Activated naive CD4-positive, alpha-beta T cell treated with anti-CD3 and anti-CD28 coated beads, Interleukin-2, amount 10 ng/mL, durations not matched to agents 7 days and 5 days (primary cell): ENCODE measurements at regions not wholly inside any gene's neighbourhood (a gene's known extent, or its start where the extent isn't known, plus 50 kb on each side); places are given as distances from the start of the nearest gene placed in this dataset.

Experiments used
- CTCF ChIA-PET: fragments of 350-600 bp; sonication (Branson Sonifier 250); formaldehyde crosslinking; loops from one replicate; lab custom pipeline; 2021; ENCODE audit warnings: antibody characterized with exemption; lab: Charles Lee
- DNase-seq: peaks from one replicate; pipeline ENCODE4 v3.0.0-alpha.2; 2020
- H3K27ac Mint-ChIP-seq: one replicate; pipeline ENCODE4 v1.8.0; 2021; ENCODE audit warnings: mild to moderate bottlenecking, moderate library complexity, mixed read lengths
- H3K27me3 Mint-ChIP-seq: one replicate; pipeline ENCODE4 v1.8.0; 2021; ENCODE audit warnings: mild to moderate bottlenecking, mixed read lengths
- H3K36me3 Mint-ChIP-seq: one replicate; pipeline ENCODE4 v1.8.0; 2021; ENCODE audit warnings: mixed read lengths
- H3K4me1 Mint-ChIP-seq: one replicate; pipeline ENCODE4 v1.8.0; 2021; ENCODE audit warnings: mixed read lengths
- H3K4me3 Mint-ChIP-seq: one replicate; pipeline ENCODE4 v1.8.0; 2021; ENCODE audit warnings: mild to moderate bottlenecking, moderate library complexity, mixed read lengths
- H3K9me3 Mint-ChIP-seq: one replicate; pipeline ENCODE4 v1.8.0; 2021; ENCODE audit warnings: mixed read lengths

DNA sequence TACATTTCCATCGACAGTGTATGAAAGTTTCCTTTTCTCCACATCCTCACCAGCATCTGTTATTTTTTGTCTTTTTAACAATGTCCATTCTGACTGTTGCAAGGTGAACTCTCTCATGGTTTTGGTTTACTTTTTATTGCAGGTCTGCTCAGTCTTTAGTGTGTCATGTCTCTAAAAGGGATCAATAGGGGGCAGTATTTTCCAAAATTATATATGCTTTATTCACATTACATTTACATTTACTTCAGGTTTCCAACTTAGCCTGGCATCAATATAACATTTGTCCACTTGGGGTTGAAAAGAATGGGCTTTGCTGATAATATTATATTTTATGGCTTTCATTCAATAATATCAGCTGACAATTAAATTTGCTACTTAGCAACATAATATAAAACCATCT is 265.0 kb upstream of the SLITRK2 start:
- H3K9me3 Mint-ChIP-seq, result no peaks in the 10 kb centered on the region
- H3K4me1 Mint-ChIP-seq, result no peaks in the 10 kb centered on the region
- CTCF ChIA-PET, result no interaction called here
- H3K36me3 Mint-ChIP-seq, result no peaks in the 10 kb centered on the region
- no peaks in the 10 kb centered on the region for H3K27me3 Mint-ChIP-seq
- no peak overlapping the region for H3K4me3 Mint-ChIP-seq
- no peak for DNase-seq
- H3K27ac Mint-ChIP-seq, result no peak overlapping the region

DNA sequence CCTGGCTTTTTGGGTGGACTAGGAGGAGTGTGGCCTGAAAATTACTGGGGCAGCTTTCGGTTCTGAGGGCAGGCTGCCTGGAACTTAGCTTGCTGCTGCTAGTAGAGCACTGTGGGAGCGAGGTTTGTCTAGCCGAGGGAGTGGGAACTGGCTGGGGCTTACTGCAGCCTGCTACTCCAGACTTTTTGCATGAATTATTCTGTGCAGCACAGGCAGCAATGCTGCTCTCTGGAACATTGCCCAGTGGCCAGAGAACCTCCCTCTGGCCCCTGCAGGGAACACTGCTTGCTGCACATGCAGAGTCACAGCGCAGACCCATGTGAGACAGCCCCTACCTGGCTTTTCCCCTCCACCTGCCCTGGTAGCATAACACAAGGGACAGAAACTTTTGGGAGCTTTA is 263.9 kb upstream of the SLITRK2 start:
- Mint-ChIP-seq H3K9me3 (no peaks in the 10 kb centered on the region), H3K36me3 (no peaks in the 10 kb centered on the region), H3K27ac (no peak overlapping the region), H3K27me3 (no peaks in the 10 kb centered on the region), H3K4me1 (no peaks in the 10 kb centered on the region), H3K4me3 (no peak overlapping the region)
- CTCF ChIA-PET, result no interaction called here
- no peak for DNase-seq

DNA sequence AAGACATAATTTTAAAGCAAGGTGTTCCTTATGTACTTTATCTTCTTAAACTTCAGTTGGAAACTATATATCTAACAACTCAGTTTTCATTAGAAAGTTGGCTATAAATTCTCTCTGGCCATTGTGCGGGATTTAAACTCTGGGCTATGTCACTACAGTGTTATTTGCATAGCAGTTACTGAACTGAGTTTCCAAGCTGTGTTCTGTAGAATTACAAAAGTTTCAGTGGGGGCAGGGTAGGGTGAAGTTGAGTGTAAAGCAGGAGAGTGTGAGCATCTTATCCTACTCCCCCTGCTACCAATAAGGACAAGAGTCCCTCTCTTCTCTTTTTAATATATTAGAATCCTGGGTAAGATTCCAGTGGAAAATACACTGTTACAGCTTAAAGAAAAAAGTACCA is 254.5 kb upstream of the SLITRK2 start:
- no peak overlapping the region for H3K27ac Mint-ChIP-seq
- H3K4me3 Mint-ChIP-seq, result no peak overlapping the region
- no peaks in the 10 kb centered on the region for H3K4me1 Mint-ChIP-seq
- CTCF ChIA-PET, result no interaction called here
- H3K9me3 Mint-ChIP-seq, result no peaks in the 10 kb centered on the region
- H3K36me3 Mint-ChIP-seq, result no peaks in the 10 kb centered on the region
- no peaks in the 10 kb centered on the region for H3K27me3 Mint-ChIP-seq
- no peak for DNase-seq

DNA sequence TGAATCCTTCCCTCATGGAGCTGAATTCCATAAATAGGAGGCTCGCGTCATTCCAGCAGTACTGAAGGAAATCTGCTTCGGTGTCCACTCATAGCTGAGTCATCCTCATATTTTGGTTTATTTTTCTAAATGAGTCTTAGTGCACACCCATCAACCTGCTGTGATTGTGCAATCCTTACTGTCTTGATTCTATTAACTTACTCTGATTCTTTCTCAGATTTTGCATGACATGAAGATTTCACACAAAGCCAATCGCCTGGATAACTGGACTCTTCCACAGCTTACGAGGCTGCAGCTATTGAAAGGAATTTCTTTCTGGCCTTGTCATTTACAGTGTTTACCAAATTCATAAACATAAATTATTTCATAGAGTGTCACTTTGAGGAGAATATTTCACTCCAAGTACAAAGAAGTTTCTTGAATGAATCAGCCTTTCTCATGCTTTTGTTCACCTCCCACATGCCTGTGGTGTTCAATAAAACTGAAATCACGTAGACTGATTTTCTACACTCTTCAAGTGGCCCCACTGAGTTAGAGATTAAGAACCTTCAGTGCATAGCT is 207.6 kb upstream of the SLITRK2 start:
- Mint-ChIP-seq H3K27me3 (no peaks in the 10 kb centered on the region), H3K4me1 (no peaks in the 10 kb centered on the region), H3K4me3 (no peak overlapping the region), H3K9me3 (peaks cover 2% of the 10 kb centered on the region), H3K36me3 (no peaks in the 10 kb centered on the region), H3K27ac (no peak overlapping the region)
- CTCF ChIA-PET, result no interaction called here
- DNase-seq, result no peak

DNA sequence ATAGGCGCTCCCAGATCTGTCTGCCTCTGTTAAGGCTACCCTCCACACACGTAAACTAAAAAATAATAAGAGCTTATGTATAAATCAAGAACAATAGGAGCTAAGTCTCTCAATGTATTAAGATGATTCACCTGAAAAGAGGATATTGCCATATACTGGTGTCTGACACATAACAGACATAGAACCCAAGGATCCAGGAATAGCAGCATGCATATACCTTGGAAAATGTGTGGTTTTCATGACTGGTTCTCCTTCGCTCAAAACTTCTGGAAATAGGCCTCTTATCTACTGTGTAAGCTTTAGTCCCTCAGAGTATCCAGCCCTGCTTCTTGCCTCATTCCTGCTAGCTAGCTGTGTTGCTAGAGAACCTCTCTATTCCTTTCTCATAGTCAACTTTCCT is 203.7 kb upstream of the SLITRK2 start:
- no peaks in the 10 kb centered on the region for H3K27me3 Mint-ChIP-seq
- CTCF ChIA-PET, result no interaction called here

GRCh38 chrX:145620666-145621065 is 197.0 kb upstream of the SLITRK2 start:
- no peak for DNase-seq
- no peak overlapping the region for H3K4me3 Mint-ChIP-seq
- H3K9me3 Mint-ChIP-seq, result peaks cover 6% of the 10 kb centered on the region
- no peak overlapping the region for H3K27ac Mint-ChIP-seq
- no peaks in the 10 kb centered on the region for H3K4me1 Mint-ChIP-seq
- no peaks in the 10 kb centered on the region for H3K36me3 Mint-ChIP-seq
- CTCF ChIA-PET, result no interaction called here
- H3K27me3 Mint-ChIP-seq, result no peaks in the 10 kb centered on the region

More for the DNA sequence above, 203.7 kb upstream of the SLITRK2 start:
- Mint-ChIP-seq H3K4me3 (no peak overlapping the region), H3K27ac (no peak overlapping the region), H3K9me3 (peaks cover 6% of the 10 kb centered on the region), H3K4me1 (no peaks in the 10 kb centered on the region), H3K36me3 (no peaks in the 10 kb centered on the region)
- DNase-seq, result no peak

GRCh38 chrX:145623453-145623852 is 194.2 kb upstream of the SLITRK2 start:
- Mint-ChIP-seq H3K36me3 (no peaks in the 10 kb centered on the region), H3K4me3 (no peak overlapping the region), H3K27me3 (no peaks in the 10 kb centered on the region), H3K27ac (no peak overlapping the region), H3K9me3 (no peaks in the 10 kb centered on the region), H3K4me1 (no peaks in the 10 kb centered on the region)
- DNase-seq, result no peak
- CTCF ChIA-PET, result no interaction called here

DNA sequence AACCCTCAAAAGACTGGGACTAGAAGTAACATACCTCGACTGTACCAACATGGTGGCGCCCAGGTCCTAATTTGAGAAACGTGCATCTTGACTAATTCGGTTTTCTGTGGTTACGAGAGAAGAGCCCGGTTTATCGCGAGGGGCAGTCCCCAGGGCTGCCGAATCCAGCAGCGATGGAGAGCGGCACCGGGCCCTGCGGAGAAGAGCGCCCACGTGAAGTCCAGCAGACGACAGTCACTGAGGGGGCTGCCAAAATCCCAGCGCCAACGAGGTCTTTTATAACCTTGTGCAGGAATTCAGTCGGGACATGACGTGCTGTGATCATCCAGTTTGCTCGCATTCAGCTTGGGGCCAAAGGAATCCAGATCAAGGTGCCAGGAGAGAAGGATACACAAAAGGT is 187.5 kb upstream of the SLITRK2 start:
- DNase-seq, result no peak
- Mint-ChIP-seq H3K9me3 (no peaks in the 10 kb centered on the region), H3K36me3 (no peaks in the 10 kb centered on the region), H3K4me3 (no peak overlapping the region), H3K27me3 (no peaks in the 10 kb centered on the region), H3K27ac (no peak overlapping the region), H3K4me1 (no peaks in the 10 kb centered on the region)
- CTCF ChIA-PET, result no interaction called here

GRCh38 chrX:145630806-145631435 is 186.7 kb upstream of the SLITRK2 start:
- no peaks in the 10 kb centered on the region for H3K4me1 Mint-ChIP-seq
- H3K36me3 Mint-ChIP-seq, result no peaks in the 10 kb centered on the region
- CTCF ChIA-PET, result no interaction called here
- no peaks in the 10 kb centered on the region for H3K9me3 Mint-ChIP-seq
- no peak overlapping the region for H3K4me3 Mint-ChIP-seq
- H3K27ac Mint-ChIP-seq, result no peak overlapping the region
- no peaks in the 10 kb centered on the region for H3K27me3 Mint-ChIP-seq
- no peak for DNase-seq

DNA sequence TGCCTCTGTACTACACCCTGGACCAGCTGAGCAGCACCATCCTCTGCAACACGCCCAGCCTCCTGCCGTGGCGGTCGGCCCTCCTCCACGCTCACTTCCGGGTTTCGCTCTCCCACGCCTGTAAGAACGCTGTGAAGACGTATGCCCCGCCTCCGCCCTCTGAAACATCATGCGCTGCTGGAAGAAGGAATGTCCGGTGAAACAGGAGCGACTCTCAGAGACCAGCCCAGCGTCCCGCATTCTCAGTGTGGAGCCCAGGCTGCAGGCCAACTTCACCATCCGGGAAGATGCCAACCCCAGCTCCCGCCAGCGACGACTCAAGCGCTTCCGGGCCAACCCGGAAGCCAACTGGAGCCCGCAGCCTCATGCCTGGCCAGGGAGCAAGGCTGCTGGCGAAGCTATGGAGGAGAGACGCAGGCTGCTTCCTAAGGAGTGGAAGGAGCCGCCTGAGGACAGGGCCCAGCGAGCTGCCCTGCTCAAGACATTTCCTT is 186.1 kb upstream of the SLITRK2 start:
- no peaks in the 10 kb centered on the region for H3K4me1 Mint-ChIP-seq
- DNase-seq, result no peak
- H3K27me3 Mint-ChIP-seq, result no peaks in the 10 kb centered on the region
- H3K27ac Mint-ChIP-seq, result no peak overlapping the region
- CTCF ChIA-PET, result no interaction called here
- H3K4me3 Mint-ChIP-seq, result no peak overlapping the region
- no peaks in the 10 kb centered on the region for H3K36me3 Mint-ChIP-seq
- H3K9me3 Mint-ChIP-seq, result no peaks in the 10 kb centered on the region

DNA sequence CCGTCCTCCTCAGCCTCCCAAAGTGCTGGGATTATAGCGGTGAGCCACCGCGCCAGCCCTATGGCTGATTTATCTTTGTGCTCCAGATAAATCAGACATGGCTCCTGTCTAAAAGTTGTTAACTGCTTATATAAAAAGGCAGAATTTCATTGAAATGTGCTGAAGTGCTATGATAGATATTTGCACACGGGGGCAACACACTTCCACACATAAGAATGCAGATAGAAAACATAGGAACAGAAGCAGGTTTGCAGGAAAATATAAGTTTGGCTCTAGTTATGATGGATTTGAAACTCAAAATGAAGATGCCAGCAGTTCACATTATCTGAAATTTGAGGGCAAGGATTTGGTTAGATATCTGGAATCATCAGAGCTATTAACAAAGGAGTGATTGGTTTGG is 163.1 kb upstream of the SLITRK2 start:
- DNase-seq, result no peak
- H3K36me3 Mint-ChIP-seq, result no peaks in the 10 kb centered on the region
- no peaks in the 10 kb centered on the region for H3K4me1 Mint-ChIP-seq
- no peaks in the 10 kb centered on the region for H3K27me3 Mint-ChIP-seq
- no peaks in the 10 kb centered on the region for H3K9me3 Mint-ChIP-seq
- CTCF ChIA-PET, result no interaction called here
- no peak overlapping the region for H3K4me3 Mint-ChIP-seq
- no peak overlapping the region for H3K27ac Mint-ChIP-seq

- CTCF ChIA-PET, result no interaction called here
- H3K36me3 Mint-ChIP-seq, result no peaks in the 10 kb centered on the region
- no peaks in the 10 kb centered on the region for H3K27me3 Mint-ChIP-seq
- no peak overlapping the region for H3K4me3 Mint-ChIP-seq
- no peak for DNase-seq
- H3K27ac Mint-ChIP-seq, result no peak overlapping the region
- H3K4me1 Mint-ChIP-seq, result no peaks in the 10 kb centered on the region
- peaks cover 8% of the 10 kb centered on the region for H3K9me3 Mint-ChIP-seq
These were observed 143.8 kb upstream of the SLITRK2 start for GRCh38 chrX:145673841-145674240.

GRCh38 chrX:145677109-145677817 is 140.4 kb upstream of the SLITRK2 start:
- no peak for DNase-seq
- Mint-ChIP-seq H3K4me3 (no peak overlapping the region), H3K9me3 (peaks cover 8% of the 10 kb centered on the region), H3K4me1 (no peaks in the 10 kb centered on the region), H3K27me3 (no peaks in the 10 kb centered on the region), H3K36me3 (no peaks in the 10 kb centered on the region), H3K27ac (no peak overlapping the region)
- CTCF ChIA-PET, result no interaction called here

- Mint-ChIP-seq H3K27ac (no peak overlapping the region), H3K9me3 (no peaks in the 10 kb centered on the region), H3K4me3 (no peak overlapping the region), H3K27me3 (no peaks in the 10 kb centered on the region), H3K4me1 (no peaks in the 10 kb centered on the region), H3K36me3 (no peaks in the 10 kb centered on the region)
- DNase-seq, result no peak
- CTCF ChIA-PET, result interaction anchor here (0.6 kb wide), 1 partner anchor 1146 kb away, joined by 3 read pairs; no protein-coding TSS in a partner anchor
These were observed 134.9 kb upstream of the SLITRK2 start for GRCh38 chrX:145682518-145683298.
